Retina (tissue), 1 donor: ENCODE measurements at regions not wholly inside any gene's neighbourhood (a gene's known extent, or its start where the extent isn't known, plus 50 kb on each side); places are given as distances from the start of the nearest gene placed in this dataset.

Experiments used
- DNase-seq: peaks from one replicate; pipeline ENCODE4 v3.0.0-alpha.2; 2016

- DNase-seq, result no peak
These were observed 309.1 kb downstream of the PSAT1 start for GRCh38 chr9:78606001-78606379.

- DNase-seq, result no peak
These were observed 310.9 kb downstream of the PSAT1 start for GRCh38 chr9:78607853-78608252.

GRCh38 chr9:78609450-78609849 is 312.5 kb downstream of the PSAT1 start:
- peak; percentile 65 for DNase-seq

- no peak for DNase-seq
These were observed 315.2 kb downstream of the PSAT1 start for GRCh38 chr9:78612091-78612490.

- DNase-seq, result no peak
These were observed 316.1 kb downstream of the PSAT1 start for GRCh38 chr9:78613006-78613405.

GRCh38 chr9:78614892-78615291 is 318.0 kb downstream of the PSAT1 start:
- DNase-seq, result no peak

- no peak for DNase-seq
These were observed 318.4 kb downstream of the PSAT1 start for GRCh38 chr9:78615372-78615771.

- no peak for DNase-seq
These were observed 321.8 kb downstream of the PSAT1 start for GRCh38 chr9:78618735-78619134.

GRCh38 chr9:78620303-78620702 is 323.4 kb downstream of the PSAT1 start:
- peak; percentile 27 for DNase-seq

- peak; percentile 12 for DNase-seq
These were observed 323.8 kb downstream of the PSAT1 start for GRCh38 chr9:78620764-78621163.

- DNase-seq, result no peak
These were observed 325.2 kb downstream of the PSAT1 start for GRCh38 chr9:78622126-78622525.

- DNase-seq, result no peak
These were observed 330.0 kb downstream of the PSAT1 start for GRCh38 chr9:78626971-78627370.

GRCh38 chr9:78630966-78631365 is 334.0 kb downstream of the PSAT1 start:
- no peak for DNase-seq

- DNase-seq, result no peak
These were observed 343.8 kb downstream of the PSAT1 start for GRCh38 chr9:78640728-78641127.

GRCh38 chr9:78644359-78644758 is 347.4 kb downstream of the PSAT1 start:
- no peak for DNase-seq

- DNase-seq, result no peak
These were observed 357.4 kb downstream of the PSAT1 start for GRCh38 chr9:78654324-78654723.

- DNase-seq, result no peak
These were observed 366.4 kb downstream of the PSAT1 start for GRCh38 chr9:78663369-78663768.

- no peak for DNase-seq
These were observed 367.4 kb downstream of the PSAT1 start for GRCh38 chr9:78664370-78664769.

GRCh38 chr9:78666818-78667414 is 370.0 kb downstream of the PSAT1 start:
- DNase-seq, result no peak

- DNase-seq, result no peak
These were observed 371.4 kb downstream of the PSAT1 start for GRCh38 chr9:78668148-78668832.

GRCh38 chr9:78669591-78669990 is 372.7 kb downstream of the PSAT1 start:
- DNase-seq, result no peak

- DNase-seq, result no peak
These were observed 374.9 kb downstream of the PSAT1 start for GRCh38 chr9:78671785-78672184.

GRCh38 chr9:78674874-78675273 is 377.9 kb downstream of the PSAT1 start:
- no peak for DNase-seq

- no peak for DNase-seq
These were observed 379.1 kb downstream of the PSAT1 start for GRCh38 chr9:78676009-78676408.

- no peak for DNase-seq
These were observed 379.7 kb downstream of the PSAT1 start for GRCh38 chr9:78676623-78677022.
